ENCODE measurements at regions not wholly inside any gene's neighbourhood (a gene's known extent, or its start where the extent isn't known, plus 50 kb on each side); places are given as distances from the start of the nearest gene placed in this dataset.
A peak's percentile ranks its signal among the peaks of the same experiment; 100 is the strongest.

DNA sequence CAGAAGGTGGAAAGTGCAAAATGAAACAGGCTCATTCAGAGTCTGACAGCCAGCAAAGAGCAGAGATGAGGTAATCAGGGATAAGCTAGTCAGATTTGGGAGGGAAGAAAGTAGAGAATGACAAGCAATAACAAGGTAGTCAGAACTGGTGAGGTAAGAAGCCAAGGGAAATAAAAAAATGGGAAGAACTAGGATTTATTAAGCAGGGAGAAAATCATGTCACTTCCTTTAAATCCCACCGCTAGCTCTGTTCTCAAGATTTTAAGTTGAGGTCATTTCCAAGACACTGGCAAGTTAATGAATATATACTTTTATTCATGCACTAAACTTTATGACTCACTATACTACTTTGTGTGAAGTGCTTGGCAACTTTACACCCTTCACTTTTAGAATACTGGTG is 1106.8 kb downstream of the IGSF11 start:
- no peak for DNase-seq

GRCh38 chr3:117928836-117929235 is 1105.8 kb downstream of the IGSF11 start:
- DNase-seq, result no peak

DNA sequence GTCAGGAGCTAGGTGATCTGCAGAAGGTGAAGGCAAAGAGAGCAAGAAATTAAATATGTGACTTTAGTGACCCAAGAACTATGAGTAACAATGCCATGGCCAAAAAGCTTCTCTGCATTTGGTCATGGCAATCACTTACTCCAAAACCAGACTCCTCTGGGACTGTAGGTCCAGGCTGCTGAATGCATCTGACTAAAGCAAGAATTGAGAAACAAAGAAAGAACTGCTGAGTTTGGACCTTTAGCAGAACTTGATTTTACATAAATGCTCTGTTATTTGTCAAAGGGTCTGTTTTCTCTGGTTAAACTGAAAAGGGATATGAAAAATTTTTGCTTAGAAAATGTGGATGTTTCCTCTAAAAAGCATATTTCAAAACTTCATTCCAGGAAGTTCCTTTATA is 1102.2 kb downstream of the IGSF11 start:
- no peak for DNase-seq

DNA sequence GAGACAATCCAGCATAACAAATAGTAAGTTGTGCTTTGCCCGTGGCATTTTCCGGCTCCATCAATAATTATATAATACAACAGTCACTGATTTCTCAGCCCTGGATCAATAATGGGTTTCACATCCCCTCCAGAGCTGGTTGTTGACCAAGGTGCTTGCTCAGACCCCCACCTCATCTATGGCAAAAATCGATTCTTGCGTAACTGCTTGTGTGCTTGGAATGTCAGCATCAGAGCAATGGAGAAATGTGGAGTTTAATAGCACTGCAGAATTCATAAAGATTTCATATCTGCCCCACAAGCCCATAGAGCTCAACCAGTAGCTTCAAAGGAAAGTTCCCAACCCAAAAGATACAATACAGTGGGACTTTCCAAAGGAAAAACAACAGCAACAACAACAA is 1098.5 kb downstream of the IGSF11 start:
- no peak for DNase-seq

DNA sequence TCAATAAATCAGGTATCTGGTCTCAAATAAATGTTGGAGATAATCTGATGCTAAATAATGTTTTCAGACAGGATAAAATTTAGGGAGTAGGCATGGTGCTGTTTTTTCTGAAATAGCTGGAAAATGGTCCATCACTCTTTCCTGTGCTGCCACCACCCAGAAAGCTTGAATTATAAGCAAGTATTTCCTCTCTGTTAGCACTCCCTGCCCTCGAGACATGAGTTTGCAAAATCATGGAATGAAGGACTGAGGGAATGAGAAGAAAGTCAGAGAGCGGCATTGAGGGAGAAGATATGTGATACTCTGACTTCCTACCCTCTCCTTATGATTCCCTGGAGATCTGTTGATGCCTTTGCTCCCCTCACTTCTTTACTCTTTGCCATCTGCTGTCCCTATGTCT is 1095.7 kb downstream of the IGSF11 start:
- DNase-seq, result no peak

DNA sequence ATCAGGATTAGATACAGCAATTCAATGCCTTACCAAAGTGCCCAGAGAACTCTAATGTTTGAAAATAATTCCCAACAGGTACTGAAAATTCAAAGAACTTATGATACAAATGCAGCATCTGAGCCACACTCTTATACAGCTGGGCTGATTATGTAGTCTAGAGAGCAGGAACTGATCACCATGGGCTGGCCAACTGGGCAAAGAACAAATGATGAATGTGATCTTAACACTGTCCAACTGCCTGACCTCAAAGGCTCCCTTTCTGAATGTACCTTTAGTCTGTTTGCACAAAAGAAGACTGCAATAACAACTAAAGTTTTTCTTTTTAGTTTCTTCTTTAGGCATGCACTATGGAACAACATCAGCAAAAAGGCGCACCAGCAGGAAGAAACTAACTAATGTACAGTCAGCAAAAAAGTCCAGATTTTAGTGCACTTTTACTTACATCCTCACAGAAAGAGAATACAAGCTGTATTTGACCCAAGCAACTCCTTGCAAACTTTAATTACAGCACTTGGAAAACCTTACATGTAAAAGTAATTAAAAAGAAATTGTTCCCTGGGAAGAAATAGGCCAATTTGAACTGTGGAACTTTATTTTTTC is 1095.1 kb downstream of the IGSF11 start:
- no peak for DNase-seq

DNA sequence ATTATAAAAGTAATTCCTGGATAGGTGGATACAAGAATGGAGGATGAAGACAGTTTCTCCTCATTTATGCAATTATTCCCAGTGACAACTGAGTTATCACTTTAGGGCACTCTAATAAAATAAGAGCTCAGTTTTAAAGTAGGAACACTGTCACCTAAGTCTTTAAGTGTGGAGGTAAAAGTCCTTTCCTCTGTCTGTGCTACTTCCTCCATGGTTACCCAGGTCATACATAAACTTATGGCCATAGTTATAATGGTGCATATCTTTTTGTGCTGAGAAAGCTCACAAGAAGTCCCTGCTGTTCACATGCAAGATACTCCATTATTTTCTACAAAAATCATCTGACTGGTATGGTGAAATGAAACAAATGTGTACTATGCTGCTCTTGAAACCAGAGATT is 1093.6 kb downstream of the IGSF11 start:
- no peak for DNase-seq

DNA sequence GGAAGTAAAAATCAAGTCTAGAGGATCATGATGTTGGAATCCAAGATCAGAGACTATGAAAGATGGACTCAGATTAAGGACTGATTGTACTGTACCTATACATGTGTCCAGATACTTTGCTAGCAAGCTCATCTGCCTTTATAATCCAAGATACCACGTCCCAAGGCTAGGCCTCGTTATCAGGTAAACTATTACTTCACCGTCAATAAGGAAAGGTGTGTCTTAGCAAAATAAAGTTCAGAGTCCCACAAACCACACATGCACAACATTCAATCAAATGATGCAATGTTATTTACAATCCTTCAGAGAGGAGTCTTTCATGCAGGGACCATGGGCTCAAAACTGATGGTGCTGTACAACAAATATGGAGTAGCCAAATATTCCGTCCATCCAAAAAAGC is 1092.9 kb downstream of the IGSF11 start:
- no peak for DNase-seq

DNA sequence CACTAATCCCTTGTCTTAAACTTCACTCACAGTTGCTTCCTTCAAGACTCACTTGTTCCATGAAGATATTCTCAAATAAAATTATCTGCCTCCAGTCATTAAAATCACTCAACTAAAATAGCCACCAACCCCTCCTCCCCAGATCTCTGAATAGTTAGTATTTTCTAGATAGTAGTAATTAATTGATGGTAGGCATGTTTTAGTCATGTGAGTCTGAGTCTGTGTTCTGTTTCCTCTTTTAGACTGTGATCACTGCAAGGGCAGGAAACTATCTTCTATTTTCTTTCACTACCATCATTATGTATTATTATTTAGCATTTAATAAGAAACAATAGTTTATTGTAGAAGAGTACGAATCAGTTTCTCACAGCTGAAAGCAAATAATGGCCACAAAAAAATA is 1080.5 kb downstream of the IGSF11 start:
- DNase-seq, result no peak

DNA sequence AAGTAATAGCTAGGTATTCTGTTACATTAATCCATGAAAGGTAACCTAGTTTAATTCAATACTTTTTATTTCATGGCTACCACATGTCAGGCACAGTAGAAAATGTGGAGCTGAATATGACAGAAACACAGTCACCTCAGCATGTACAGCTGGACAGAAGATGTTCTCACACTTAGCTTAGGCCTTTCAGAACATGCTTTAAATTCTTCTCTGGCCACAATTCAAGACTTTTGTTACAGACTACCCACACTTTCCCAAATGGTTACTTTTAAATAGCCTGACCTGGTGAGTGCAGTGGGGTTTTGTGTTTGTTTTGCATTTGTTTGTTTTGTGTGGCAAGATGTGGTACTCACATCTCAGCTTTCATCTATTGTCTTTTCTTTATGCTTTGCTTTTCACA is 1079.5 kb downstream of the IGSF11 start:
- no peak for DNase-seq

DNA sequence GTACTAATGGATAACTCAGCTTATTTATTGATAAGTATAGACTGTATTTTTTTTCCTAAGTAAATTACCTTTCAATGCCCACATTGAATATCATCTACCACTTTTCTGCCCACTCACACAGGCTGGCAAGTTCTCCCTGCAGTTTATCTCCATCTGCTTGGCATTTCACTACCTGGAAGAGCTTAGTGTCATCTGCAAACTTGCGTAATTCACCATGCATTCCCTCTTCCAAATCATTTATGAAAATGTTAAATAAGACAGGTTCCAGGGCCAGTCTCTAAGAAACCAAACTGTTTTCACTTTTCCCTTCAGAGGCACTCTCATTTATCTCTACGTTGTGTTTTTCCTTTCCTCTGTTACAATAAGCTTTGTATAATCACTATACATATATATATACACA is 1076.6 kb downstream of the IGSF11 start:
- no peak for DNase-seq

- DNase-seq, result no peak
These were observed 1071.9 kb downstream of the IGSF11 start for GRCh38 chr3:117962750-117963149.

DNA sequence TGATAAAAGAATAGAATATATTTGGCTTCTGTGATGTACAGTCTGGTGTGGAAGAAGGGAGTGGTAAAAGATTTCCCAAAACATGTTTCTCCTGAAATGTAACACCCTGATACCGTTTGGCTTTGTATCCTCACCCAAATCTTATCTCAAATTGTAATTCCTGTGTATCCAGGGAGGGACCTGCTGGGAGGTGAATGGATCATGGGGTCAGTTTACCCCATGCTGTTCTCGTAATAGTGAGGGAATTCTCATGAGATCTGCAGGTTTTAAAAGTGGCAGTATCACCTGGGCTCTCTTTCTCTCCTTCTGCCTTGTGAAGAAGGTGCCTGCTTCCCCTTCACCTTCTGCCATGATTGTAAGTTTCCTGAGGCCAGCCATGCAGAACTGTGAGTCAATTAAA is 1070.8 kb downstream of the IGSF11 start:
- no peak for DNase-seq

GRCh38 chr3:117964814-117965213 is 1069.8 kb downstream of the IGSF11 start:
- no peak for DNase-seq

DNA sequence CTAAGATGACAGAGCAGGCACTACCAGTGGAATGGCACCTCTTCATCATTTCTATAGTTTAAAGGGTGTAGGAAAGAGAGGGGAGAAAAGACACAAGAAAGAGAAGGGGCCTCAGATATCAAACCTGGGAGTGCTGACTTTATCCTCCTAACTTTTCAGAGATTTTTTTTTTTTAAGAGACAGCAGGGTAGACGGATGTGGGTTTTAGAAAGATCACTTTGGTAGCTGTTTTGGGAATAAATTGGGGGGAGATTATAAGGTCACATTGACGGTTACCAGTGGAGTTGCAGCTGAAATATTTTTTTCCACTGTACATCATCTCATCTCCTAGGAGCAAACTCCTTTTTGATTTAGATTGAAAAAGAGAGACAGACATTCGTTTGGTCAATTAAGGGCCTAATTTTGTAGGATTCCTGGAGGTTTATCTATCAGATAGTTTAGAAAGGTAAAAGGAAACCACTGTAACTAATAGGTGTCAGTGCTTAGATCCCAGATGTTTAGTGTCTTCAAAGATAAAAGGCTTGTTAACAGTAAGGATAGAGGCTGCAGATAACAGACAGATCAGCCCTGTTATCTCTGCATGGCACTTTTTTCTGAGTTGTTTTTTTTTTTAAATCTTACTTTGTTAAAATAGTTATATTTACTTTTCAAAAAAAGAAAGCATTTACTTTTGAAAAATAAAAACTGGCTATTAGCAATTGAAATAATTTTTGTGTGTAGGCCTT is 1057.0 kb downstream of the IGSF11 start:
- DNase-seq, result no peak

GRCh38 chr3:117979466-117979865 is 1055.2 kb downstream of the IGSF11 start:
- no peak for DNase-seq

DNA sequence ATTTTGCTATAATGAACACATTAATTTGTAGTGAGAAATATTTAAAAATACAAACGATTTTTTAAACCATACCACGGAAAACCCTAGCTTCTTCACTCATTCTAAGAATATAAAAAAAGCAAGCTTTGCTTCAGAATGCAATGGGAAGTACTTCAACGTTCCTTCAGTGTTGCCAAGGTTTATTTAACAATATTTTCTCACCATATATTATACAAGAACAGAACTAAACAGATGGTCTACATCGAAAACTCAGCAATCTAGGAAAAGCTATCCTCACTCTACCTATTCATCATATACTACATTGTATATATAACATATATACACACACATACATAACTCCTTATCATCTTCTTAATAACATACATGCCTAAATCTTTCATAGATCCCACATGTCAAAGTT is 1047.4 kb downstream of the IGSF11 start:
- DNase-seq, result no peak

- no peak for DNase-seq
These were observed 1044.7 kb downstream of the IGSF11 start for GRCh38 chr3:117989982-117990381.

DNA sequence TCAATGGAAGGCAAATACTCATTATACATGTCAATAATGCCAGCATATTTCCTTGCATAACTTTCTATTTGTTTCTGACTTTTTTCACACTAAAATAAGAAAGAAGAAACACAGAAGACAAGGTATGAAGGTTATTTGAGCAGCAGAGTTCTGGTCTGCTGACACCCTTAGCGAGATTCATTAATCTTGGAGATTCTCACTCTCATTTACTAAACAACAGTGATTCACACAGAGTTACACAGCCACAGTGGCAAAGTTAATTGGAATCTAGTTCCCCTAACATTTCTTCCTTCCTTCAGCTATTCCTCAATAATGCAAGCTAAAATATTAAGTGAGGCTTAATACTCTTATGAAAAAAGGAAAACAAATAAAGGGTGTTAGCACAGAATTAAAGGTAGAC is 1044.0 kb downstream of the IGSF11 start:
- DNase-seq, result no peak

- DNase-seq, result no peak
These were observed 1038.7 kb downstream of the IGSF11 start for GRCh38 chr3:117995842-117996437.

GRCh38 chr3:117997201-117998049 is 1037.2 kb downstream of the IGSF11 start:
- peak; percentile 64 for DNase-seq

GRCh38 chr3:117998071-117998470 is 1036.6 kb downstream of the IGSF11 start:
- DNase-seq, result no peak

- DNase-seq, result no peak
These were observed 1034.4 kb downstream of the IGSF11 start for GRCh38 chr3:118000219-118000618.

DNA sequence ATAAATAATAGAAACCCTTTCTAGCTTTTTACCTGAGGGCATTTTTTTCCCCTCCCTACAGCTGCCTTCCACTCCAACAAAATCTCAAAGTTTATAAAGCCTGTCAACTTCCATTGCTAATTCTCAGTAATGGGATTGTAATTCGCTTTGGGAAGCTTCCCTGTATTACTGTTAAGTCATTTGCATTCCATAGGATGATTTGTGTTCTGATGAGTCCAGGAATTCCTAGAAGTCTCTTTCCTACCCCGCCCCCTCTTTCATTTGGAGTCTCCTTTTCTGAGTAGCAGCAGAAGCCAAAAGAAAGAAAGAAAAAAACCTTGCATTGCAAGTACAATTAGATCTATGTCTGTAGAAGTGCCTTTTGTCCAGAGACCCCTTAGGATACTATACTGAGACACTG is 1033.3 kb downstream of the IGSF11 start:
- DNase-seq, result no peak

Data from activated CD8-positive, alpha-beta memory T cell treated with anti-CD3 and anti-CD28 coated beads for 24 hours (primary cell).